ENCODE measurements at regions not wholly inside any gene's neighbourhood (a gene's known extent, or its start where the extent isn't known, plus 50 kb on each side); places are given as distances from the start of the nearest gene placed in this dataset.

DNA sequence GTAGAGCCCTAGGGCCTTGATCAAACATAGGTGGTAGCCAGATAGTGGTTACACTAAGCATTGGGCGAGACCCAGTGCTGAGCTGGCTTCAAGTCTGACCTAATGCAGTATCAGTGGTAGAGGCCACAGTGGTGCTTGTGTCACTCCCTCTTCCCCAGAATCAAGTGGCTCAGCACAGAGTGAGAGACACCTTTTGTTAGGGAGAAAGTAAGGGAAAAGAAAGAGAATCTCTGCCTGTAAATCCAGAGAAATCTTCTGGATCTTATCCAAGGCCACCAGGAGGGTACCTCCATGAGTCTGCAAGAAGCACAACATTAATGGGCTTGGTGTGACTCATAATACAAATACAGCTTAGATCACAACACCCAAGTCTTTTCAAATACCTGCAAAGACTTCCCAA is 117.7 kb upstream of the SLC6A14 start:
- TF ChIP-seq POLR2A (IDR thresholded peaks at IDR 0.05; ENCODE audit: low read depth, low read length) (no peak), GATA2 (IDR thresholded peaks at IDR 0.05; ENCODE audit: insufficient read depth, insufficient read length, low read depth, low read length) (no peak), MYC (IDR thresholded peaks at IDR 0.05; ENCODE audit: low read depth, low read length) (no peak), JUN (IDR thresholded peaks at IDR 0.05; ENCODE audit: borderline replicate concordance, insufficient read depth, insufficient read length, low read depth) (no peak), POLR2AphosphoS5 (IDR thresholded peaks at IDR 0.05; ENCODE audit: insufficient read depth, low read depth, low read length) (no peak), FOS (IDR thresholded peaks at IDR 0.05; ENCODE audit: borderline replicate concordance, insufficient read depth, low read length) (no peak), EZH2 (IDR thresholded peaks at IDR 0.05; ENCODE audit: borderline replicate concordance, low read depth, low read length, severe bottlenecking) (no peak)
- TF ChIP-seq, protein P1, sequence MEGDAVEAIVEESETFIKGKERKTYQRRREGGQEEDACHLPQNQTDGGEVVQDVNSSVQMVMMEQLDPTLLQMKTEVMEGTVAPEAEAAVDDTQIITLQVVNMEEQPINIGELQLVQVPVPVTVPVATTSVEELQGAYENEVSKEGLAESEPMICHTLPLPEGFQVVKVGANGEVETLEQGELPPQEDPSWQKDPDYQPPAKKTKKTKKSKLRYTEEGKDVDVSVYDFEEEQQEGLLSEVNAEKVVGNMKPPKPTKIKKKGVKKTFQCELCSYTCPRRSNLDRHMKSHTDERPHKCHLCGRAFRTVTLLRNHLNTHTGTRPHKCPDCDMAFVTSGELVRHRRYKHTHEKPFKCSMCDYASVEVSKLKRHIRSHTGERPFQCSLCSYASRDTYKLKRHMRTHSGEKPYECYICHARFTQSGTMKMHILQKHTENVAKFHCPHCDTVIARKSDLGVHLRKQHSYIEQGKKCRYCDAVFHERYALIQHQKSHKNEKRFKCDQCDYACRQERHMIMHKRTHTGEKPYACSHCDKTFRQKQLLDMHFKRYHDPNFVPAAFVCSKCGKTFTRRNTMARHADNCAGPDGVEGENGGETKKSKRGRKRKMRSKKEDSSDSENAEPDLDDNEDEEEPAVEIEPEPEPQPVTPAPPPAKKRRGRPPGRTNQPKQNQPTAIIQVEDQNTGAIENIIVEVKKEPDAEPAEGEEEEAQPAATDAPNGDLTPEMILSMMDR (IDR thresholded peaks at IDR 0.05; ENCODE audit: extremely low read depth in 1 of 2, insufficient read depth in 1 of 2, low read depth in 1 of 2, low read length in 2 of 2), result no peak
- TF ChIP-seq, protein P2, sequence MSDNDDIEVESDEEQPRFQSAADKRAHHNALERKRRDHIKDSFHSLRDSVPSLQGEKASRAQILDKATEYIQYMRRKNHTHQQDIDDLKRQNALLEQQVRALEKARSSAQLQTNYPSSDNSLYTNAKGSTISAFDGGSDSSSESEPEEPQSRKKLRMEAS (IDR thresholded peaks at IDR 0.05; ENCODE audit: insufficient read depth, insufficient read length), result no peak
- CTCF ChIA-PET, result no interaction called here

More for the DNA sequence above, 117.7 kb upstream of the SLC6A14 start:
- no peak overlapping the region for H3K9ac ChIP-seq (replicated peaks; ENCODE audit: extremely low read depth, insufficient read depth, low read length)
- H3K9me3 ChIP-seq (replicated peaks; ENCODE audit: control insufficient read depth, insufficient read depth, low read length), result no peaks in the 10 kb centered on the region
- no peak for DNase-seq (ENCODE audit: low read depth, low spot score)
- H3K4me2 ChIP-seq (ENCODE audit: insufficient read depth, low read length), result no peak overlapping the region
- H3K9me1 ChIP-seq (replicated peaks; ENCODE audit: control insufficient read depth, extremely low read depth, insufficient read depth, low read length), result no peaks in the 10 kb centered on the region
- H4K20me1 ChIP-seq (replicated peaks; ENCODE audit: control insufficient read depth, extremely low read depth, insufficient read depth, low read length), result no peaks in the 10 kb centered on the region
- POLR2A ChIA-PET, result no interaction called here
- no peak overlapping the region for H3K4me3 ChIP-seq (replicated peaks in 1 of 3; ENCODE audit: insufficient read depth in 1 of 3, low read depth in 1 of 3, low read length in 3 of 3)
- dilution Hi-C loops (cut with MboI; ENCODE audit: extremely low pct_ligation_motif_present, low sequenced_read_pairs) (no loop called here), intact Hi-C loops (cut with micrococcal nuclease) (no loop called here)
- no peaks in the 10 kb centered on the region for H3K4me1 ChIP-seq (ENCODE audit: control insufficient read depth, extremely low read depth, insufficient read depth, low read length)
- no peak overlapping the region for H2AFZ ChIP-seq (ENCODE audit: low read depth, low read length)
- no peak for FAIRE-seq
- no peaks in the 10 kb centered on the region for H3K36me3 ChIP-seq (ENCODE audit: control insufficient read depth in 2 of 2, extremely low read depth in 1 of 2, insufficient read depth in 2 of 2, low read length in 2 of 2)
- H3K27ac ChIP-seq (ENCODE audit: insufficient read depth, low read depth, low read length), result no peak overlapping the region
- H3K79me2 ChIP-seq (ENCODE audit: control insufficient read depth, insufficient read depth, low read length), result no peaks in the 10 kb centered on the region
- no TSS peak for BruUV-seq (replicated peaks)
- H3K27me3 ChIP-seq (ENCODE audit: control insufficient read depth in 2 of 2, insufficient read depth in 2 of 2, low read length in 2 of 2), result no peaks in the 10 kb centered on the region

All from endothelial cell of umbilical vein (primary cell).